GM10248 (cell line): ENCODE measurements at regions not wholly inside any gene's neighbourhood (a gene's known extent, or its start where the extent isn't known, plus 50 kb on each side); places are given as distances from the start of the nearest gene placed in this dataset.

Experiments used
- CTCF ChIA-PET: fragments of 300-600 bp; sonication (Branson Sonifier 250); formaldehyde crosslinking; extraction: SDS; loops from one replicate; lab custom pipeline; 2021; ENCODE audit warnings: antibody characterized with exemption; lab: Yijun Ruan, JAX
- POLR2A ChIA-PET: fragments of 350-650 bp; sonication (Branson Sonifier 250); formaldehyde crosslinking; extraction: SDS; loops from one replicate; lab custom pipeline; 2020; ENCODE audit warnings: antibody characterized with exemption; lab: Yijun Ruan, JAX
- DNase-seq: peaks from one replicate; pipeline ENCODE4 v3.0.0; 2012; ENCODE audit errors: extremely low spot score
- TF ChIP-seq, protein P1 (sequence below): IDR thresholded peaks from 2 replicates; pipeline ENCODE4 v1.5.1; 2012; ENCODE audit warnings: mild to moderate bottlenecking, low read depth; ENCODE audit errors: extremely low read depth, missing control alignments, control extremely low read depth

DNA sequence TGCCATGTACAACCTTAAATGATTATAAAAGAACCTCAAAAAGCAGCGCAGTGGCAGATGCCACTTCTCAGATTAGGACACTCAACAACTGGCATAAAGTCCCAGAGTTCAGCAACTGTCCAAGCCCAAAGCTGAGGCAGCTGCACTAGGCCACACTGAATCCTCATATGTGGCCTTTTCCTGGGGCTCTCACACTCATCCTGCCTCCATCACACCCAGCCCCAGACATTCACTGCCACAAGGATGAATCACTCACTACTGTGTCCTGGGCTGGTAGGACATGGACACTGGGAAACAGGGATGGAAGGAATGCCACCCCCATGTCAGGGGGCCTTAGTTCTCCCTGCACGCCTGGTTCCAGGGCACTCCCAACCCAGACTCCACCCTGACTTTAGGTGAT is 547.7 kb downstream of the TNS3 start:
- TF ChIP-seq, protein P1, sequence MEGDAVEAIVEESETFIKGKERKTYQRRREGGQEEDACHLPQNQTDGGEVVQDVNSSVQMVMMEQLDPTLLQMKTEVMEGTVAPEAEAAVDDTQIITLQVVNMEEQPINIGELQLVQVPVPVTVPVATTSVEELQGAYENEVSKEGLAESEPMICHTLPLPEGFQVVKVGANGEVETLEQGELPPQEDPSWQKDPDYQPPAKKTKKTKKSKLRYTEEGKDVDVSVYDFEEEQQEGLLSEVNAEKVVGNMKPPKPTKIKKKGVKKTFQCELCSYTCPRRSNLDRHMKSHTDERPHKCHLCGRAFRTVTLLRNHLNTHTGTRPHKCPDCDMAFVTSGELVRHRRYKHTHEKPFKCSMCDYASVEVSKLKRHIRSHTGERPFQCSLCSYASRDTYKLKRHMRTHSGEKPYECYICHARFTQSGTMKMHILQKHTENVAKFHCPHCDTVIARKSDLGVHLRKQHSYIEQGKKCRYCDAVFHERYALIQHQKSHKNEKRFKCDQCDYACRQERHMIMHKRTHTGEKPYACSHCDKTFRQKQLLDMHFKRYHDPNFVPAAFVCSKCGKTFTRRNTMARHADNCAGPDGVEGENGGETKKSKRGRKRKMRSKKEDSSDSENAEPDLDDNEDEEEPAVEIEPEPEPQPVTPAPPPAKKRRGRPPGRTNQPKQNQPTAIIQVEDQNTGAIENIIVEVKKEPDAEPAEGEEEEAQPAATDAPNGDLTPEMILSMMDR, result no peak
- POLR2A ChIA-PET, result no interaction called here
- CTCF ChIA-PET, result interaction anchor here (1.2 to 2.4 kb wide), 2 partner anchors 11 to 1111 kb away, joined by 3 to 6 read pairs; no protein-coding TSS in a partner anchor
- no peak for DNase-seq

DNA sequence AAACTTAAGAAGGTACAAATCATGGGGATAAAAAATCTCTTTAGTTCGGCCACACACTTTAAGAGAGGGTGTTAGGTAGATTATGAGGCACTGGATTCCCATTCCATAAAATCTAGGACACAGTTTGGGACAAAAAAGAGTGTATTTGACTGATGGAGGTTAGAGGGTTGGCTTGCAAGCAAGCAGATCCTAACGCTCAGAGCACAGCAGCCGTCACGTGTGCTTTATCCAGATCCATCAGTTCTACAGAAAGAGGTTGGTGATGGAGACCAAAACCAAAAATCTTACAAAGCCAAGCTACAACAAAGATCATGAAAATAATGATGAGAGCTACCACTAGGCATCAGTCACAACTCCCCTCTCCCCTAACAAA is 549.4 kb downstream of the TNS3 start:
- CTCF ChIA-PET, result interaction anchor here (2.4 kb wide), 1 partner anchor 10 kb away, joined by 6 read pairs; no protein-coding TSS in a partner anchor
- DNase-seq, result no peak
- POLR2A ChIA-PET, result no interaction called here

DNA sequence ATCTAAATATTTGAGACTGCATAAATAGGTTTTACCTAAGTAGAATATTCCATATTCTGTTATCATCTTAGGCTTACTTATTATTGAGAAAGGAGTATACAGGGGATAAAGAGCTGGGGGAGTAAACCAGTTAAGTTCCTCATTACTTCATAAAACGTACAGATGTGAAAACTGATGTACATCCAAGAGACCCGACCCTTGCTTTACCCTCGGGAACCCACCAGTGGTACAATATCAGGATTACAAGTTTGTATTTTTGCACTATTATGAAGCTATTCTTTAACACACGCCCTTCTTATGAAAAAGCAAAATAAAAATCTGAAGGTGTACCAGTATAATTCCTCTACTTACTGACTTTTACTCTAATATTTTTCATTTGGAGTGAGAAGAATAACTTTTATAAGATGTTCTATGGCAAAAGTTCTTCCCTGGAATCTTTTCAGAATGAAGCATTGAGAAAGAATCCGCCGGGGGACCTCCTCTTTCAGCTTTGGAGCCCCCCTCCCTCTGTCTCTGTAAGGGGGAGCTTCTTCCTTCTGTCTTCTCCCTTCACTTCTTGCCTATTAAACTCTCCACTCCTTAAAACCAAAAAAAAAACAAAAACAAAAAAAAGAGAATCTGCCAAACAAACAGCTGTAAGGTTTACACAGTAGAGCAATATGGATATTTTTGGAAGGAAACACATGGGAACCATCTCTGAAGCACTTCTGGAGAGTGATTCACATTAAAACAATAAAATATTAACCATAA is 550.0 kb downstream of the TNS3 start:
- TF ChIP-seq, protein P1, result no peak
- ChIA-PET CTCF (interaction anchor here (2.4 kb wide), 1 partner anchor 9 kb away, joined by 6 read pairs; no protein-coding TSS in a partner anchor), POLR2A (no interaction called here)
- DNase-seq, result no peak

More for the DNA sequence above, 549.4 kb downstream of the TNS3 start:
- TF ChIP-seq, protein P1, result no peak

DNA sequence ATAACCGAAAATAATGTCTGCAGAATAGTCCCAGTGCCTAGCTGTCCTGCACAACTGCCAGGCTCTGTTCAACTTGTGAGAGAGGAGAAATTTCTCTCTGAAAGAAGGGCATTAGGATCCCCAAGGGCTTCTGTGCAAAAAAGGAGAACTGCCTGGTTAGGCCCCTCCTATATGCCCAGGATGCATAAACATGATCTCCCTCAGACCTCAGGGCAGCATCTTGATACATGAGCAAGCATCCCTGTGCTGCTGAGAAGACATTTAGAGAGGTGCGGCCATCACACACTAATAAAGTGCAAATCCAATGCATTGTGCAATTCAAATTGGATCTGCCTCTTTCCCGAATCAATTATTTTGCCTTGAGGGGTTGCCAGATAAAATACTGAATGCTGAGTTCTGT is 553.6 kb downstream of the TNS3 start:
- TF ChIP-seq, protein P1, result no peak
- ChIA-PET CTCF (no interaction called here), POLR2A (no interaction called here)
- DNase-seq, result no peak

DNA sequence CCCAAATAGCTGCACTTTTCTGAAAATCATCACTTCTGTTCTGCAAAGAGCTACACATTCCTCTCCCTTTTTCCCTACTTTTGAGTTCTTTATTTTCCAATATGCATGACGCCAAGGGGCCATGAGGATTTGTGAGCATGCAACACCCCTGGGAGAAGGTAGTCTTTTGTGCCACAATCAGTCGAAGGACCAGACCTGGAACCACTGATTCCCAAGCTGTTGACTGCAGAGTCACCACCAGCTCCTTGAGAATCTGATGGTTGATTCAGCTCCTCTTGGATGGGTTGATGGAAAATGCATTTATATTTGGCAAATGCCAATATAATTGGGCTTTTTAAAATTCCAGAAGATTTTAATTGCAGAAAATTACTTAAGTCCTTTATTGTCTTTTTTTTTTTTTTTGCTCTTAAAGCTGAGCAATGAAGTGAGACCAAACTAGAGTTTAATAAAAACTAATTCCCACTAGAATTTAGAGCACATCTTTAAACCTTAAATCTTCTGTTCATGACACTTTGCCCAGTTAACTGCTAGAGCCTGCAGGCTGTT is 554.1 kb downstream of the TNS3 start:
- TF ChIP-seq, protein P1, result no peak
- CTCF ChIA-PET, result no interaction called here
- POLR2A ChIA-PET, result no interaction called here
- DNase-seq, result no peak

DNA sequence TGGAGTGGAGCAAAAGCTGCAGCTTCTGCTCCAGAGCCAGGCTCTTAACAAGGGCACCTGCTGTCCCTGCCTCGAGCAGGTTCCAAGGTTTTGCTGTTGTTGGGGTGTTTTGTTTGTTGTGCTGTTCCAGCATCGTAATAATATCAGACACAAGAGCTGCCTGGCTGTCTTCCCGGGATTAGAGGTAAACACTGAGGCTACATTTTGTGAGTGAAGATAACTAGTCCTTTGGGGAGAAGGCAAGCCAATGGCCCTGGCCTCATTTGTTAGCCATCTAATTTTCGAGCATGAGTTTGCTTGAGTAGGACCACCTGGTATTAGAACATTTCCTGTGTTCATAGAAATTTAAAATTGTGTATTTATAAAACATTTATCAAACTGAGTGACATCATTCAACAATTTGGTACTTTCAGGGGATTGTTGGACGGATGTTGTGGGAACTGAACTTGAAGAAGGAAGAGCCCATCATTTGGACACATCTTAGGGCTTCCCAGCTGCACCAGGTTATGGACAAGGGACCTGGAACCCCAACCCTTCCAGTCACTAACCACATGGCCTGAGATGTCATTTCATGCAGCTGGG is 555.0 kb downstream of the TNS3 start:
- TF ChIP-seq, protein P1, result no peak
- no peak for DNase-seq
- CTCF ChIA-PET, result no interaction called here
- POLR2A ChIA-PET, result no interaction called here
